WERI-Rb-1 (cell line): ENCODE measurements at regions not wholly inside any gene's neighbourhood (a gene's known extent, or its start where the extent isn't known, plus 50 kb on each side); places are given as distances from the start of the nearest gene placed in this dataset.

Experiments used
- DNase-seq: peaks from one replicate; pipeline ENCODE4 v3.0.0-alpha.2; 2020
- H3K27ac ChIP-seq: fragments of 250-450 bp; sonication (Bioruptor Pico); 2 replicates; pipeline ENCODE4 v1.5.1; 2020; ENCODE audit warnings: mild to moderate bottlenecking, moderate library complexity
- H3K27me3 ChIP-seq: fragments of 250-450 bp; sonication (Bioruptor Pico); 2 replicates; pipeline ENCODE4 v1.5.1; 2021; ENCODE audit warnings: mild to moderate bottlenecking, low read depth, moderate library complexity; ENCODE audit not compliant: insufficient read depth, severe bottlenecking
- H3K36me3 ChIP-seq: fragments of 250-450 bp; sonication (Bioruptor Pico); 2 replicates; pipeline ENCODE4 v1.5.1; 2020; ENCODE audit warnings: mild to moderate bottlenecking, moderate library complexity
- H3K4me3 ChIP-seq: 2 replicates; pipeline ENCODE4 v1.5.1; 2011; ENCODE audit warnings: low read depth, mild to moderate bottlenecking, control low read depth, low read length
- H3K9me3 ChIP-seq: fragments of 250-450 bp; sonication (Bioruptor Pico); 2 replicates; pipeline ENCODE4 v1.5.1; 2021; ENCODE audit warnings: mild to moderate bottlenecking, moderate library complexity; ENCODE audit not compliant: severe bottlenecking
- CTCF ChIP-seq: IDR thresholded peaks from 2 replicates; pipeline ENCODE4 v1.5.1; 2011; ENCODE audit warnings: low read depth, mild to moderate bottlenecking, control low read depth, inconsistent platforms, low read length

- Histone ChIP-seq H3K36me3 (no peaks in the 10 kb centered on the region), H3K9me3 (peaks cover 5% of the 10 kb centered on the region), H3K27me3 (no peaks in the 10 kb centered on the region), H3K27ac (no peak overlapping the region), H3K4me3 (no peak overlapping the region)
- TF ChIP-seq CTCF = no peak
- no peak for DNase-seq
These were observed 599.9 kb downstream of the SEMA5A start for GRCh38 chr5:8945972-8946371.

GRCh38 chr5:8949908-8950307 is 596.0 kb downstream of the SEMA5A start:
- no peaks in the 10 kb centered on the region for H3K9me3 ChIP-seq
- no peak for DNase-seq

GRCh38 chr5:8952147-8952546 is 593.7 kb downstream of the SEMA5A start:
- Histone ChIP-seq H3K36me3 (no peaks in the 10 kb centered on the region), H3K4me3 (no peak overlapping the region), H3K27me3 (no peaks in the 10 kb centered on the region), H3K9me3 (no peaks in the 10 kb centered on the region), H3K27ac (no peak overlapping the region)
- DNase-seq = no peak
- TF ChIP-seq CTCF = no peak

More at GRCh38 chr5:8949908-8950307, 596.0 kb downstream of the SEMA5A start:
- H3K4me3 ChIP-seq = no peak overlapping the region
- H3K27me3 ChIP-seq = no peaks in the 10 kb centered on the region
- TF ChIP-seq CTCF = no peak
- H3K27ac ChIP-seq = no peak overlapping the region
- H3K36me3 ChIP-seq = no peaks in the 10 kb centered on the region

- no peak for DNase-seq
- no peak for TF ChIP-seq CTCF
- Histone ChIP-seq H3K9me3 (no peaks in the 10 kb centered on the region), H3K36me3 (no peaks in the 10 kb centered on the region), H3K27me3 (no peaks in the 10 kb centered on the region), H3K4me3 (no peak overlapping the region), H3K27ac (no peak overlapping the region)
These were observed 592.9 kb downstream of the SEMA5A start for GRCh38 chr5:8953016-8953415.

GRCh38 chr5:8953911-8954438 is 591.9 kb downstream of the SEMA5A start:
- Histone ChIP-seq H3K9me3 (no peaks in the 10 kb centered on the region), H3K27ac (no peak overlapping the region), H3K27me3 (no peaks in the 10 kb centered on the region), H3K36me3 (no peaks in the 10 kb centered on the region), H3K4me3 (no peak overlapping the region)
- DNase-seq = no peak
- no peak for TF ChIP-seq CTCF

GRCh38 chr5:8954801-8955200 is 591.1 kb downstream of the SEMA5A start:
- TF ChIP-seq CTCF = no peak
- Histone ChIP-seq H3K27ac (no peak overlapping the region), H3K4me3 (no peak overlapping the region), H3K9me3 (no peaks in the 10 kb centered on the region), H3K27me3 (no peaks in the 10 kb centered on the region), H3K36me3 (no peaks in the 10 kb centered on the region)
- no peak for DNase-seq
